Astrocyte of the cerebellum (primary cell): ENCODE measurements at regions not wholly inside any gene's neighbourhood (a gene's known extent, or its start where the extent isn't known, plus 50 kb on each side); places are given as distances from the start of the nearest gene placed in this dataset.

ENCODE experiments used
- DNase-seq: peaks from one replicate; pipeline ENCODE4 v3.0.0-alpha.2; 2011; ENCODE audit warnings: low read depth
- H3K4me3 ChIP-seq: 2 replicates; pipeline ENCODE4 v1.5.1; 2011; ENCODE audit warnings: mild to moderate bottlenecking, low read depth, low read length, moderate library complexity
- CTCF ChIP-seq: IDR thresholded peaks from 2 replicates; pipeline ENCODE4 v1.5.1; 2012; ENCODE audit warnings: low read length, low read depth, moderate library complexity, mild to moderate bottlenecking; ENCODE audit errors: missing control alignments
- in situ Hi-C: cut with HindIII; loops from 2 replicates; pipeline ENCODE4 v1.10.0; 2017; ENCODE audit warnings: low sequenced_read_pairs

DNA sequence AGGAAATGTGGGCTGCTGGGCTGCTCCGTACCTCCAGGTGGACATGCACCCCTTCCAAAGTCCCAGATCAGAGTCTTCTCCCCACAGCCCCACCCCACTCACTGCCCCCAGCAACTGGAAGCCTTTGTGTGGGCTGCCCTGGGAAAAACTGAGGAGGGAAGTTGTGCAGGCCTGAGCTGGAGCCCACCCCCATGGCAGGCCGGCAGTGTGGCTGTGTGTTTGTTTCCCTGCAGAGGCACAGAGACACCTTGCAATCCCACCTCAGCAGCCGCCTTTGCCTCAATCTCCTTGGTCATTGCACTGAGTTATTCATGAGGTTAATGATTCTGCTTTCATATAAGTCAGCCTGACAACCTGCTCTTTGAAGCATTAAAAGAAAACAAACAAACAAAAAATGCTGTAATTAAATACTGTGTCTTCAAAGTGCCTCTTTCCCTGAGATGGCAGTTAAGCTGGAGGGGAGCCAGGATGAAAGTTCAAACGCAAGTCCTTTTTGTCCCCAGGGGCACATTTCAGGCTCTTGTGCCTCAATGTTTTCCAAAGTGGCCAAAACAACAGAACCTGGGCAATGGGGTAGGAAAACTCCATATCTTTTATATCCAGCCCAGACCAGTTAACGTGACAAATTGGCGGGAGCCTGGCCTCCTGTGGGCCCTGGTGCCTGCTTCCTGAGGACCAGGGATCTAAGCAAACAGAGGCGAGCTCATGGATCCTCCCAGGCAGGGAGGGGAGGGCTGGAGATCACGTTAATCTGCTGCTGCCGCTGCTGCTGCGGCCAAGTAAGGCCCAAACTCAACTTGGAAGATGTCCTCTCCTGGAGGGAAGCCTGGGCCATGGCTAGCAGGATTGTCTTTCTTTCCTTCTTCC is 51.9 kb upstream of the TSPAN11 start:
- in situ Hi-C loops = no loop called here
- DNase-seq = no peak
- no peak overlapping the region for H3K4me3 ChIP-seq
- TF ChIP-seq CTCF = no peak

DNA sequence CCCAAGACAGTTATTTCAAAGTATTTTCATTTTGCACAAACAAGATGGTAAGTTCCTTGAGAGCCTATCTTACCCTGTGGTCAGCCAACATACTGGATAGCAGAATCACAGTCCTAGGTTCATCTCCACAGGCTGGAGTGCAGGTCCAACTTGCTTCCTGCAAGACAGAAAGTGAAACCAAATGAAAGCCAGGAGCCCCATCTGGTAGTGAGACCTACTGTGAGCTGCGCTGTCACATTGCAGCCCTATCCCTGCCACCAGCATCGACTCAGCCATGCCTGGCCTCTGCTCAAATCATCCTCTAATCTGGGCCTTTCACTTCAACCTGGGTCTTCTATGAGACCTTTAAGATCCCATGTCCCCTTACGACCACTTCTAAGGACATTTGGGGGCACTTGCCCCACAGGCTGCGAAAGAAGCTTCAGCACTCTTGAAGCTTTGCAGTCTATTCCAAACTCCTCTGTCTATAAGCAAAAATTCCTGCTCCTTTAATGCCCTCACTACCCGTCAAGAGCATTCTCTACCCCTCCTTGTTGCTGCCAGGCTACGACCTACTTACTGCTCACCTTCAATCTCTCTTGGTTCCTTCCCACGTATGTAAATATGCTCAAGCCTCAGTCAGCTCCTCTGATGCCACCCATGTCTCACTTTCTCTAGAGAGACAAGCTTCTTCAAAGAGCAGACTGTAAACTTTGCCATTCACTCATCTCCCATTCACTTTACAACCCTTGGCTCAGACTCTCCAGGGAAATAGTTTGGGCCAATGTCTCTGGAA is 55.9 kb upstream of the TSPAN11 start:
- DNase-seq = no peak
- no peak overlapping the region for H3K4me3 ChIP-seq
- in situ Hi-C loops = no loop called here
- no peak for TF ChIP-seq CTCF

- H3K4me3 ChIP-seq = no peak overlapping the region
- no peak for DNase-seq
- TF ChIP-seq CTCF = no peak
- in situ Hi-C loops = no loop called here
Measured at GRCh38 chr12:30867415-30867814, 59.1 kb upstream of the TSPAN11 start.

DNA sequence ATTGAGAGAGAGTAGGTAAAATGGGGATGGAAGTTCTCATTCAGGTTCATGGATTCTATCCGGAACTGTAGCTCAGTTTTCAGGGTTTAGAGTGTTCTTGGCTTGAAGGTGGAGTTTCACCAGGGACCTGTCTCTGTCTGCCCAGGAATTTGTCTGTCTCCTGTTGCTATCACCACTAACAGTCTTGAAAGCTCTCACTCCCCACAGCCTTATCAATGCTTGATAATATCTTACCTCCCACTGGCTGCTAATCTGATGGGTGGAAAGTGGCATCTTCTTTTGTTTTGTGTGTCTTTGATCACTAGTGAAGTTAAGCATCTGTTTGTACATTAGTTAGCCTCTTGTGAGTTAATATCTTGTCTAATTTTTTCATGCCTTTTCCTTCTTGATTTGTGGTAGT is 60.3 kb upstream of the TSPAN11 start:
- in situ Hi-C loops = no loop called here
- no peak for DNase-seq
- no peak for TF ChIP-seq CTCF
- no peak overlapping the region for H3K4me3 ChIP-seq

GRCh38 chr12:30863839-30864238 is 62.7 kb upstream of the TSPAN11 start:
- H3K4me3 ChIP-seq = no peak overlapping the region
- no peak for DNase-seq
- in situ Hi-C loops = no loop called here
- TF ChIP-seq CTCF = no peak

- peak; percentile 46 for DNase-seq
- in situ Hi-C loops = no loop called here
- no peak overlapping the region for H3K4me3 ChIP-seq
- no peak for TF ChIP-seq CTCF
Measured at GRCh38 chr12:30862486-30862885, 64.1 kb upstream of the TSPAN11 start.
